Panc1 (cell line): ENCODE measurements at regions not wholly inside any gene's neighbourhood (a gene's known extent, or its start where the extent isn't known, plus 50 kb on each side); places are given as distances from the start of the nearest gene placed in this dataset.

Experiments used
- ATAC-seq: fragments of 200-7000 bp; cut with Tn5 transposase; 2 replicates; pipeline ENCODE4 v1.9.1; 2020; ENCODE audit warnings: mild to moderate bottlenecking, moderate library complexity
- BruUV-seq: library from RNA; stranded (reverse); fragments of 400-500 nt; replicated peaks from 2 replicates; lab custom pipeline; 2021; lab: Mats Ljungman, UMichigan
- CTCF ChIA-PET: fragments of 300-600 bp; sonication (Branson Sonifier 250); formaldehyde crosslinking; loops from one replicate; lab custom pipeline; 2022; ENCODE audit warnings: antibody characterized with exemption; lab: Charles Lee
- POLR2A ChIA-PET: fragments of 300-600 bp; sonication (Branson Sonifier 250); formaldehyde crosslinking; loops from one replicate; lab custom pipeline; 2022; ENCODE audit warnings: antibody characterized with exemption; lab: Charles Lee
- DNase-seq: peaks from one replicate; pipeline ENCODE4 v3.0.0-alpha.2; 2010; ENCODE audit warnings: low read depth, low spot score
- H3K27ac ChIP-seq: 2 replicates; pipeline ENCODE4 v1.5.1; 2011; ENCODE audit warnings: mild to moderate bottlenecking, low read length, inconsistent platforms
- H3K27me3 ChIP-seq: fragments of 200-500 bp; sonication (Bioruptor generic); 2 replicates; pipeline ENCODE4 v1.6.0; 2014; ENCODE audit warnings: low read length, inconsistent platforms; ENCODE audit not compliant: control insufficient read depth, insufficient read depth
- H3K36me3 ChIP-seq: fragments of 200-500 bp; sonication (Bioruptor generic); 2 replicates; pipeline ENCODE4 v1.5.1; 2014; ENCODE audit warnings: inconsistent platforms, mild to moderate bottlenecking, low read length, moderate library complexity; ENCODE audit not compliant: control insufficient read depth, insufficient read depth
- H3K4me1 ChIP-seq: 2 replicates; pipeline ENCODE4 v1.5.1; 2011; ENCODE audit warnings: inconsistent platforms, mild to moderate bottlenecking, low read length, moderate library complexity; ENCODE audit not compliant: control insufficient read depth, insufficient read depth
- H3K4me3 ChIP-seq, 2 experiments: 2 replicates each; pipeline ENCODE4 v1.5.1; 2011 to 2012; ENCODE audit warnings: low read depth in 2 of 2, low read length in 2 of 2, mild to moderate bottlenecking in 2 of 2, inconsistent platforms in 1 of 2, moderate library complexity in 1 of 2
- H3K9me3 ChIP-seq: fragments of 200-500 bp; sonication (Bioruptor generic); 2 replicates; pipeline ENCODE4 v1.5.1; 2014; ENCODE audit warnings: low read depth, mild to moderate bottlenecking, inconsistent platforms, low read length, moderate library complexity; ENCODE audit not compliant: control insufficient read depth, insufficient read depth
- POLR2AphosphoS5 ChIP-seq: IDR thresholded peaks from 2 replicates; pipeline ENCODE4 v1.6.1; 2012; ENCODE audit warnings: mild to moderate bottlenecking, low read depth, low read length, moderate library complexity
- SIN3A ChIP-seq: IDR thresholded peaks from 2 replicates; pipeline ENCODE4 v1.6.1; 2012; ENCODE audit warnings: low read depth, mild to moderate bottlenecking, low read length, moderate library complexity, borderline replicate concordance; ENCODE audit not compliant: insufficient read depth
- TCF7L2 ChIP-seq: IDR thresholded peaks from 2 replicates; pipeline ENCODE4 v1.6.1; 2011; ENCODE audit warnings: mild to moderate bottlenecking, low read depth, low read length, inconsistent platforms
- in situ Hi-C: cut with HindIII; loops from 2 replicates; pipeline ENCODE4 v1.10.0; 2016; ENCODE audit warnings: low sequenced_read_pairs, low pct_unique_long_range_greater_than_20kb
- intact Hi-C: fragments of 100-400 bp; cut with micrococcal nuclease; formaldehyde crosslinking; loops from one replicate; pipeline ENCODE4 v1.10.0; 2022; ENCODE audit not compliant: unreplicated experiment
- TF ChIP-seq, protein P1 (sequence below): fragments of 450-650 bp; IDR thresholded peaks from 2 replicates; pipeline ENCODE4 v1.5.1; 2017; ENCODE audit warnings: mild to moderate bottlenecking
- TF ChIP-seq, protein P2 (sequence below), 2 experiments: IDR thresholded peaks; 2 replicates each; pipeline ENCODE4 v1.6.1; 2011 to 2012; ENCODE audit warnings: low read depth in 2 of 2, control low read depth in 1 of 2, low read length in 1 of 2, mild to moderate bottlenecking in 1 of 2, moderate library complexity in 1 of 2; ENCODE audit not compliant: insufficient read depth in 1 of 2

DNA sequence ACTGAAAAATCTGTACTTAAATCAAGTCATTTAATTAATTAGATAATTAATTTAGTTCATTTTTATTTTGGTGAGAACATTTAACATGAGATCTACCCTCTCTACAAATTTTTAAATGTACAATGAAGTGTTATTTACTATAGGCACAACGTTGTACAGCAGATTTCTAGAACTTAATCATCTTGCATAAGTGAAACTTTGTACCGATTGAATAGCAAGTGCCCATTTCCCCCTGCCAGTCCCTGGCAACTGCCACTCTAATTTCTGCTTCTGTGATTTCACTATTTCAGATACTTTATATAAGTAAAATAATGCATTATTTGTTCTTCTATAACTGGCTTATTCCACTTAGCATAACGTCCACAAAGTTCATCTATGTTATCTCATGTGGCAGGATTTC, 50.1 kb upstream of the SYTL5 start:
- Histone ChIP-seq H3K4me1 (no peaks in the 10 kb centered on the region), H3K27ac (no peak overlapping the region), H3K4me3 (no peak overlapping the region), H3K27me3 (no peaks in the 10 kb centered on the region), H3K9me3 (no peaks in the 10 kb centered on the region), H3K36me3 (no peaks in the 10 kb centered on the region)
- in situ Hi-C loops: no loop called here
- TF ChIP-seq POLR2AphosphoS5 (no peak), SIN3A (no peak), TCF7L2 (no peak)
- TF ChIP-seq, protein P1, sequence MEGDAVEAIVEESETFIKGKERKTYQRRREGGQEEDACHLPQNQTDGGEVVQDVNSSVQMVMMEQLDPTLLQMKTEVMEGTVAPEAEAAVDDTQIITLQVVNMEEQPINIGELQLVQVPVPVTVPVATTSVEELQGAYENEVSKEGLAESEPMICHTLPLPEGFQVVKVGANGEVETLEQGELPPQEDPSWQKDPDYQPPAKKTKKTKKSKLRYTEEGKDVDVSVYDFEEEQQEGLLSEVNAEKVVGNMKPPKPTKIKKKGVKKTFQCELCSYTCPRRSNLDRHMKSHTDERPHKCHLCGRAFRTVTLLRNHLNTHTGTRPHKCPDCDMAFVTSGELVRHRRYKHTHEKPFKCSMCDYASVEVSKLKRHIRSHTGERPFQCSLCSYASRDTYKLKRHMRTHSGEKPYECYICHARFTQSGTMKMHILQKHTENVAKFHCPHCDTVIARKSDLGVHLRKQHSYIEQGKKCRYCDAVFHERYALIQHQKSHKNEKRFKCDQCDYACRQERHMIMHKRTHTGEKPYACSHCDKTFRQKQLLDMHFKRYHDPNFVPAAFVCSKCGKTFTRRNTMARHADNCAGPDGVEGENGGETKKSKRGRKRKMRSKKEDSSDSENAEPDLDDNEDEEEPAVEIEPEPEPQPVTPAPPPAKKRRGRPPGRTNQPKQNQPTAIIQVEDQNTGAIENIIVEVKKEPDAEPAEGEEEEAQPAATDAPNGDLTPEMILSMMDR: no peak
- TF ChIP-seq, protein P2, sequence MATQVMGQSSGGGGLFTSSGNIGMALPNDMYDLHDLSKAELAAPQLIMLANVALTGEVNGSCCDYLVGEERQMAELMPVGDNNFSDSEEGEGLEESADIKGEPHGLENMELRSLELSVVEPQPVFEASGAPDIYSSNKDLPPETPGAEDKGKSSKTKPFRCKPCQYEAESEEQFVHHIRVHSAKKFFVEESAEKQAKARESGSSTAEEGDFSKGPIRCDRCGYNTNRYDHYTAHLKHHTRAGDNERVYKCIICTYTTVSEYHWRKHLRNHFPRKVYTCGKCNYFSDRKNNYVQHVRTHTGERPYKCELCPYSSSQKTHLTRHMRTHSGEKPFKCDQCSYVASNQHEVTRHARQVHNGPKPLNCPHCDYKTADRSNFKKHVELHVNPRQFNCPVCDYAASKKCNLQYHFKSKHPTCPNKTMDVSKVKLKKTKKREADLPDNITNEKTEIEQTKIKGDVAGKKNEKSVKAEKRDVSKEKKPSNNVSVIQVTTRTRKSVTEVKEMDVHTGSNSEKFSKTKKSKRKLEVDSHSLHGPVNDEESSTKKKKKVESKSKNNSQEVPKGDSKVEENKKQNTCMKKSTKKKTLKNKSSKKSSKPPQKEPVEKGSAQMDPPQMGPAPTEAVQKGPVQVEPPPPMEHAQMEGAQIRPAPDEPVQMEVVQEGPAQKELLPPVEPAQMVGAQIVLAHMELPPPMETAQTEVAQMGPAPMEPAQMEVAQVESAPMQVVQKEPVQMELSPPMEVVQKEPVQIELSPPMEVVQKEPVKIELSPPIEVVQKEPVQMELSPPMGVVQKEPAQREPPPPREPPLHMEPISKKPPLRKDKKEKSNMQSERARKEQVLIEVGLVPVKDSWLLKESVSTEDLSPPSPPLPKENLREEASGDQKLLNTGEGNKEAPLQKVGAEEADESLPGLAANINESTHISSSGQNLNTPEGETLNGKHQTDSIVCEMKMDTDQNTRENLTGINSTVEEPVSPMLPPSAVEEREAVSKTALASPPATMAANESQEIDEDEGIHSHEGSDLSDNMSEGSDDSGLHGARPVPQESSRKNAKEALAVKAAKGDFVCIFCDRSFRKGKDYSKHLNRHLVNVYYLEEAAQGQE (IDR thresholded peaks at IDR 0.05; ENCODE audit: insufficient read depth in 1 of 2, low read depth in 2 of 2, low read length in 1 of 2): no peak
- ATAC-seq (no peak), DNase-seq (no peak)
- ChIA-PET CTCF (no interaction called here), POLR2A (no interaction called here)
- BruUV-seq: no TSS peak
- intact Hi-C loops: no loop called here
